HG02943 (cell line): ENCODE measurements at regions not wholly inside any gene's neighbourhood (a gene's known extent, or its start where the extent isn't known, plus 50 kb on each side); places are given as distances from the start of the nearest gene placed in this dataset.

ENCODE experiments used
- ATAC-seq: cut with Tn5 transposase; IDR thresholded peaks from one replicate; pipeline ENCODE4 v1.9.1; 2021; ENCODE audit warnings: mild to moderate bottlenecking, low read depth, moderate library complexity; ENCODE audit not compliant: unreplicated experiment

DNA sequence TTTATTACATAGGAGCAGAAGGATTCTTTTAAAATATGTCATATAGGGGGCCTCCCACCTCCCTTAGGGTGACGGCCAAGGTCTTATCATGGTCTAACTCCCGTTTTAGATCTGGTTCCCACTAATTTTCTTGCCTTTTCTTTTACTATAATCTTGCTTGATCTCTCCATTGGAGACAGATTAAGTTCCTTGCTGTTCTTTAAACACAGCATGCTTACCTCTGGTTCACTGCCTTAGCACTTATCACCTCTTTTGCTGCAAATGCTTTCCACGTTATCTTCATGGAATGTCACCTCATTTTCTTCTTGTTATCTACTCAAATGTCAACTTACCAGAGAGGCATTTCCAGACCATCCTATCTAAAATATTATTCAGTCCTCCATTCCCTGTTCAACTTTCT, 1047.6 kb downstream of the TLE4 start:
- no peak for ATAC-seq

GRCh38 chr9:80615964-80616363, 1044.2 kb downstream of the TLE4 start:
- ATAC-seq, result no peak

GRCh38 chr9:80605793-80606192, 1034.0 kb downstream of the TLE4 start:
- no peak for ATAC-seq

GRCh38 chr9:80605129-80605528, 1033.4 kb downstream of the TLE4 start:
- ATAC-seq, result no peak

- no peak for ATAC-seq
Observed at GRCh38 chr9:80602291-80602690, 1030.5 kb downstream of the TLE4 start.

DNA sequence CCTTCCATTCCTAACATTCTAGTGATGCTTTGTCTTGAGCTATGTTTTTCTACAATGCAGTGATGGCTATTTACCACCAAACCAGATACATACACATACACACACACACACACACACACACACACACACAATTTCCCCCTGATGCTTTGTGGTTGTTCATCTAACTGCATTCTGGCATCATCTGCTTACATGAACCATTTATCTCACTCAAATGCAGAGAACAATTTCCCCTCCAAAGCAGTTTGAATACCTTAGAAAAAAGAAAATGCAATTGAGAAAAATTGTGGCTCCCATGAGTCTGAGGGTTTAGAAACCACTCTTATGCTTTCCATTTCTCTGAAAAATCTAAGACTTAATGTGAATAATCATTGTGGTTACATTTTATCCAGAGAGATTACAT, 1024.8 kb downstream of the TLE4 start:
- ATAC-seq, result no peak

- no peak for ATAC-seq
Observed at GRCh38 chr9:80595192-80595591, 1023.4 kb downstream of the TLE4 start.

GRCh38 chr9:80592413-80592812, 1020.6 kb downstream of the TLE4 start:
- ATAC-seq, result no peak

- ATAC-seq, result no peak
Observed at GRCh38 chr9:80586786-80587330, 1015.1 kb downstream of the TLE4 start.

- ATAC-seq, result no peak
Observed at GRCh38 chr9:80571953-80572352, 1000.2 kb downstream of the TLE4 start.

DNA sequence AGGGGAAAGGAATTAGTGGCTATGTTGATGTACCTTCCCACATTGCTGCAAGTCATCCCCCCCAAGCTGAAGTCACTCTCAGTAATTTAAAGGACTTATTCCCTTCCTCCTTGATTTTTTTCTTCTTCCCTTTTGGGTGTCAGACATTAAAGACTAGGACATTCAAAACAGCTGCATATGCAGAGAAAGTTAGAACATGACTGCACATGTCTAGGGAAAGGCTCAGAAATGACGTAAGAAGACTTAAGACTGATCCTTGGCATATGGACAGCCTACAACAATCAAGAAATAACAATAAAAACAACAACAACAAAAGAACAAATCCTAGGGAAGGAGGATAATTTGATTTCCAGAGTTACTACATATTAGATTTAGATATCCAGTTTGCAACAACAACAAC, 997.5 kb downstream of the TLE4 start:
- no peak for ATAC-seq

- no peak for ATAC-seq
Observed at GRCh38 chr9:80561526-80561925, 989.8 kb downstream of the TLE4 start.

DNA sequence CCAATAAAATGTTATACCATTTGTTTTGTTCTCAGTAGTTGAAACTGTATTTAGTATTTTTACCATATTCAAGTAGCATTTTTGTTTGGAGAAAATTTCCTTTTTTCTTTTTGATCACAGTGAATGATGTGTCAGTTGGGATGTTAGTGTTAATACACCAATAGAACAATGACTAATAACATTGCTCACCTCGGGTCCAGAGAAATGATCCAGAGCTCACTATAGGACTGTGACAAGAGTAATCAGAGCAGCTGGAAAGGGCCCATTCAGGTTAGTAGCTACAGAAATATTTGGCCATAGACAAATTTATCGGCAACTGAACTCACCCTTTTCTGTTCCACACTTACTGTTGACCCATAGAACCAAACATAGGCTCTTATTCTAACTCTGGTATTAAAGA, 989.2 kb downstream of the TLE4 start:
- no peak for ATAC-seq

DNA sequence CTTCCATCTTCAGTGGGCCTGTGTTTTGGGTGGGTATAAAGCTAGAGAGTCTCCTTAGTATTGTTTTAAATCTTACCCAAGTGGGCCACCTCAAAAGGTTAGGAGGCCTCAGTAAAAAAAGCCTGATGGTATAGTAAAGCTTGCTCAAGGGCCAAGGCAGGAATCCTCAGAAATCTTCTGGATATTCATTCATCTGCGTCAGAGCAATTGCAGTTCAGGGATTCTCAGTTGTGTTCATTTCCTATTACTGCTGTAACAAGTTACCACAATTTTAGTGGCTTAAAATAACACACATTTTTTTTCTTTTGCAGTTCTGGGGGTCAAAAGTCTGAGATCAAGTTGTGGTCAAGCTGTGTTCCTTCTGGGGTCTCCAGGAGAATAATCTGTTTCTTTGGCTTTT, 985.5 kb downstream of the TLE4 start:
- no peak for ATAC-seq

DNA sequence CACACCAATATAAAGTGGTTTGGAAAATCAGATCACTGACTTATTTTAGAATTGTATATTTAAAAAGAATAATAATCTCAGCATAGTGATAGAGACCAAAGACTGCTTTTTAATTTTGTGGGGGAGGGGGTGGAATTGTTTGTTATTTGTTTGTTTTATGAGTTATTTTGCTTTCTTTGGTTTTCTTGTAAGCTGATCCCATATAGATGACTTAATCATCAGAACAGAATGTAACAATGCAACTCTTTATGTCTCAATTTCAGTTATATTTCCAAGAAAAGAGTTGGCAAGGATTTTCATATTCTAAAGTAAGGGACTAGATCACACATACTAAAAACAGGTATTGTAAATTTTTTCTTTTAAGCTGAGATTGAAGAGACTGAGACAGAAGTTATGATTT, 984.9 kb downstream of the TLE4 start:
- ATAC-seq, result no peak

DNA sequence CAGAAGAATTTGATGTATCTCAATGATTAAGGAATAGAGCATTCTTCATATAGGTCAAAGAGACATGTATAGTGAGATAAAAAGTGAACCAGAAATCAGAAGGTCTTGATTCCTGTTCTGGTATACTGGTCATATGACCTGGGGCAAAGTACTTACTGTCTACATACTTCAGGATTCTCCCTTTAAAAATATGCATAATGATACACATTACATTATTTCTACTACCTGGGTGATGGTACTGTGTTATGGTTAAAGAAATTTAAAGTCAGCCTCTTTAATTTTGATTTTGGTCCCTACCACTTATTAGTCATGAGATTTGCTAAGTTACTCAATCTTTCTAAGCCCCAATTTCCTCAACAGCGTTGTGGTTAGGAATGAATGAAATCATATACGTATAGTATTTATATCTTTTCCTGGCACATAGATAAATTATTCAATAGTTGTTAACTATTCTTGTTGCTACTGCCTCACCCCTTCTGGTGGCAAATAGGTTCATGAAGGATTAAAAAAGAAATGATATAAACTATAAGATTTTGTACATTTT, 984.1 kb downstream of the TLE4 start:
- no peak for ATAC-seq

GRCh38 chr9:80554856-80555255, 983.1 kb downstream of the TLE4 start:
- no peak for ATAC-seq

DNA sequence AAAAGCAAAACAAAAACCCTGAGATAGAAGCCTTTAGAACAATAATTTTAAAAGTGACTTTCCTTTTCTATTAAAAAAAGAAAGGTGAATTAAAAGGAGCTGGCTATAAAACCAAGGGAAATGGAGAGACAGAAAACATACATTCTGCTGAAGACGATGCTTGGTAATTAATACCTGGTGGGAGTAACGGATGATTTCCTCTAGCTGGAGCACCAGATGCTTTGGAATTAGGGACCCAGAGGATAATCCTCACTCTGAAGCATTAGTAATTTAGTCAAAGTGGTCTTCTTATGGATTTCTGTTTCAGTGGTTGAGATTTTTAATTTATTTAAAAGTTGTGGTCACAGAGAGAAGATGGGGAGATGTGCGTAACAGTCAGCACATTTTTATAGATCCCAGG, 982.5 kb downstream of the TLE4 start:
- ATAC-seq, result no peak

- no peak for ATAC-seq
Observed at GRCh38 chr9:80552931-80553330, 981.2 kb downstream of the TLE4 start.

GRCh38 chr9:80550181-80550580, 978.4 kb downstream of the TLE4 start:
- no peak for ATAC-seq

- no peak for ATAC-seq
Observed at GRCh38 chr9:80547613-80548012, 975.8 kb downstream of the TLE4 start.

DNA sequence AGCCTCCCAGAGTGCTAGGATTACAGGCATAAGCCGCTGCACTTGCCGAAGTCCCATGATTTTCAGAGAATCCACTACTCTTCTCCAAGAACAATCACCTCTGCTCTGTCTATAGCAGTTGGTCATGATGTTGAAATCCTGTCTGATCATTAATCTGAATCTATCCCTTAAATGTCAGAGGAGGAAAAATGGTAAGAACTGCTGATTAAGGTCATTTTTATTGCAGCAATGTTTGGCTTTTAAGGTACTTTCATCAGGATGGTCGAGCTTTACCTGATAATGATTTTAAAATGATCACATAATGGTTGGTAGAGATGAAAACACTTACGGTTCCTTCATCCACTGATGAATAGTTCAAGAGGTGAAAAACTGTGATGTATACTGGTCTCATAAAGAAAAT, 968.6 kb downstream of the TLE4 start:
- ATAC-seq, result no peak

- ATAC-seq, result no peak
Observed at GRCh38 chr9:80538976-80539375, 967.2 kb downstream of the TLE4 start.
